Breast epithelium (tissue), 4 donors: ENCODE measurements at regions not wholly inside any gene's neighbourhood (a gene's known extent, or its start where the extent isn't known, plus 50 kb on each side); places are given as distances from the start of the nearest gene placed in this dataset.

Experiments
- DNase-seq, 2 donors: peaks; one replicate each; pipeline ENCODE4 v3.0.0-alpha.2; 2019; ENCODE audit warnings: low spot score in 2 of 2
- H3K27ac ChIP-seq, 2 donors: fragments of 200-600 bp; sonication (generic) in 1 of 2; one replicate each; pipeline ENCODE4 v1.5.1; 2016 to 2019; ENCODE audit warnings: mild to moderate bottlenecking in 1 of 2
- H3K27me3 ChIP-seq, 2 donors: fragments of 200-600 bp; sonication (generic) in 1 of 2; one replicate each; pipeline versions ENCODE4 v1.5.1 to v1.6.0; 2017 to 2019; ENCODE audit warnings: control low read depth in 1 of 2, mild to moderate bottlenecking in 1 of 2
- H3K36me3 ChIP-seq: fragments of 200-600 bp; one replicate; pipeline ENCODE4 v1.5.1; 2019
- H3K4me1 ChIP-seq, 2 donors: fragments of 200-600 bp; sonication (generic); one replicate each; pipeline ENCODE4 v1.5.1; 2016 to 2019; ENCODE audit warnings: control low read depth in 1 of 2
- H3K4me3 ChIP-seq, 3 donors: fragments of 200-600 bp; sonication (generic); 1 replicate in 2 of 3; 2 replicates in 1 of 3; pipeline ENCODE4 v1.5.1; 2016 to 2019; ENCODE audit warnings: mild to moderate bottlenecking in 3 of 3, moderate library complexity in 2 of 3
- H3K9me3 ChIP-seq, 2 donors: fragments of 200-600 bp; sonication (generic) in 1 of 2; one replicate each; pipeline ENCODE4 v1.5.1; 2016 to 2019; ENCODE audit warnings: control low read depth in 1 of 2
- POLR2A ChIP-seq: fragments of 450-650 bp; IDR thresholded peaks from one replicate; pipeline ENCODE4 v1.6.1; 2016; ENCODE audit warnings: antibody characterized with exemption, mild to moderate bottlenecking, moderate library complexity
- POLR2AphosphoS5 ChIP-seq, 3 donors: sonication (generic); formaldehyde crosslinking; IDR thresholded peaks; one replicate each; pipeline ENCODE4 v1.6.1; 2017; ENCODE audit warnings: antibody characterized with exemption in 3 of 3
- intact Hi-C: fragments of 100-400 bp; cut with DNase I; formaldehyde crosslinking; loops from one replicate; pipeline ENCODE4 v1.15.1; 2023; ENCODE audit warnings: low total_unique reads
- TF ChIP-seq, protein P1 (sequence below), 3 donors: fragments of 450-650 bp; IDR thresholded peaks; one replicate each; pipeline ENCODE4 v1.5.1; 2016 to 2017; ENCODE audit warnings: antibody characterized with exemption in 3 of 3, mild to moderate bottlenecking in 3 of 3, moderate library complexity in 3 of 3

- DNase-seq = no peak
- Histone ChIP-seq H3K4me1 (no peaks in the 10 kb centered on the region), H3K9me3 (no peaks in the 10 kb centered on the region), H3K36me3 (no peaks in the 10 kb centered on the region), H3K27ac (no peak overlapping the region), H3K27me3 (no peaks in the 10 kb centered on the region), H3K4me3 (no peak overlapping the region)
- TF ChIP-seq POLR2AphosphoS5 (IDR thresholded peaks at IDR 0.05) (no peak), POLR2A (no peak)
- TF ChIP-seq, protein P1, sequence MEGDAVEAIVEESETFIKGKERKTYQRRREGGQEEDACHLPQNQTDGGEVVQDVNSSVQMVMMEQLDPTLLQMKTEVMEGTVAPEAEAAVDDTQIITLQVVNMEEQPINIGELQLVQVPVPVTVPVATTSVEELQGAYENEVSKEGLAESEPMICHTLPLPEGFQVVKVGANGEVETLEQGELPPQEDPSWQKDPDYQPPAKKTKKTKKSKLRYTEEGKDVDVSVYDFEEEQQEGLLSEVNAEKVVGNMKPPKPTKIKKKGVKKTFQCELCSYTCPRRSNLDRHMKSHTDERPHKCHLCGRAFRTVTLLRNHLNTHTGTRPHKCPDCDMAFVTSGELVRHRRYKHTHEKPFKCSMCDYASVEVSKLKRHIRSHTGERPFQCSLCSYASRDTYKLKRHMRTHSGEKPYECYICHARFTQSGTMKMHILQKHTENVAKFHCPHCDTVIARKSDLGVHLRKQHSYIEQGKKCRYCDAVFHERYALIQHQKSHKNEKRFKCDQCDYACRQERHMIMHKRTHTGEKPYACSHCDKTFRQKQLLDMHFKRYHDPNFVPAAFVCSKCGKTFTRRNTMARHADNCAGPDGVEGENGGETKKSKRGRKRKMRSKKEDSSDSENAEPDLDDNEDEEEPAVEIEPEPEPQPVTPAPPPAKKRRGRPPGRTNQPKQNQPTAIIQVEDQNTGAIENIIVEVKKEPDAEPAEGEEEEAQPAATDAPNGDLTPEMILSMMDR (IDR thresholded peaks at IDR 0.05) = no peak
- intact Hi-C loops = no loop called here
These were observed 103.8 kb upstream of the PPP3CA start for GRCh38 chr4:101451086-101451485.

GRCh38 chr4:101441446-101441845 lies 94.1 kb upstream of the PPP3CA start:
- no peaks in the 10 kb centered on the region for H3K4me1 ChIP-seq
- DNase-seq = no peak
- no peak overlapping the region for H3K4me3 ChIP-seq
- no peak overlapping the region for H3K27ac ChIP-seq
- H3K36me3 ChIP-seq = no peaks in the 10 kb centered on the region
- TF ChIP-seq POLR2A (no peak), POLR2AphosphoS5 (IDR thresholded peaks at IDR 0.05) (no peak)
- TF ChIP-seq, protein P1 (IDR thresholded peaks at IDR 0.05) = no peak
- intact Hi-C loops = no loop called here
- H3K27me3 ChIP-seq = no peaks in the 10 kb centered on the region
- no peaks in the 10 kb centered on the region for H3K9me3 ChIP-seq

- no peak for DNase-seq
- H3K27ac ChIP-seq = no peak overlapping the region
- TF ChIP-seq, protein P1 (IDR thresholded peaks at IDR 0.05) = no peak
- TF ChIP-seq POLR2AphosphoS5 (IDR thresholded peaks at IDR 0.05) = no peak
- no peak for TF ChIP-seq POLR2A
- H3K4me3 ChIP-seq = no peak overlapping the region
- H3K4me1 ChIP-seq = no peaks in the 10 kb centered on the region
- H3K9me3 ChIP-seq = no peaks in the 10 kb centered on the region
- H3K27me3 ChIP-seq = no peaks in the 10 kb centered on the region
- intact Hi-C loops = no loop called here
- no peaks in the 10 kb centered on the region for H3K36me3 ChIP-seq
These were observed 92.6 kb upstream of the PPP3CA start for GRCh38 chr4:101439926-101440325.

GRCh38 chr4:101421386-101421785 lies 74.1 kb upstream of the PPP3CA start:
- Histone ChIP-seq H3K36me3 (no peaks in the 10 kb centered on the region), H3K4me3 (no peak overlapping the region), H3K4me1 (no peaks in the 10 kb centered on the region), H3K27me3 (no peaks in the 10 kb centered on the region), H3K27ac (no peak overlapping the region), H3K9me3 (no peaks in the 10 kb centered on the region)
- DNase-seq = no peak
- TF ChIP-seq POLR2AphosphoS5 (IDR thresholded peaks at IDR 0.05) = no peak
- TF ChIP-seq POLR2A = no peak
- TF ChIP-seq, protein P1 (IDR thresholded peaks at IDR 0.05) = no peak
- intact Hi-C loops = no loop called here

- no peaks in the 10 kb centered on the region for H3K4me1 ChIP-seq
- H3K9me3 ChIP-seq = no peaks in the 10 kb centered on the region
- intact Hi-C loops = no loop called here
- no peak for TF ChIP-seq POLR2A
- no peak overlapping the region for H3K27ac ChIP-seq
- no peak for DNase-seq
- H3K27me3 ChIP-seq = no peaks in the 10 kb centered on the region
- no peaks in the 10 kb centered on the region for H3K36me3 ChIP-seq
- no peak overlapping the region for H3K4me3 ChIP-seq
These were observed 73.3 kb upstream of the PPP3CA start for GRCh38 chr4:101420661-101421060.
